SU-DHL-6 (cell line): ENCODE measurements at regions not wholly inside any gene's neighbourhood (a gene's known extent, or its start where the extent isn't known, plus 50 kb on each side); places are given as distances from the start of the nearest gene placed in this dataset.
"Not testable (repeated sequence)": the region's sequence is repeated elsewhere in the genome, so short reads cannot be mapped to it uniquely, and the experiment has no call there.

Experiments
- CTCF ChIP-seq: fragments of 200-600 bp; sonication (generic); IDR thresholded peaks from one replicate; pipeline ENCODE4 v1.5.1; 2017; ENCODE audit warnings: antibody characterized with exemption, mild to moderate bottlenecking, low read length, moderate library complexity; ENCODE audit not compliant: insufficient read depth, poor library complexity, severe bottlenecking
- EZH2phosphoT487 ChIP-seq: fragments of 200-600 bp; sonication (generic), shearing (Covaris generic); conservative IDR thresholded peaks from 2 replicates; pipeline ENCODE4 v1.6.1; 2018; ENCODE audit warnings: mild to moderate bottlenecking, antibody characterized with exemption, low read length, moderate library complexity, mixed read lengths

- TF ChIP-seq EZH2phosphoT487, CTCF: not testable (repeated sequence)
Measured at GRCh38 chr7:39798077-39798476, 152.0 kb upstream of the CDK13 start.
